Activated B cell treated with CpG ODN at 0.5 μM for 24 hours (primary cell): ENCODE measurements at regions not wholly inside any gene's neighbourhood (a gene's known extent, or its start where the extent isn't known, plus 50 kb on each side); places are given as distances from the start of the nearest gene placed in this dataset.

Source experiments
- ATAC-seq: fragments of 200-7000 bp; cut with Tn5 transposase; one replicate; pipeline ENCODE4 v1.10.0; 2021; ENCODE audit warnings: low read depth, mild to moderate bottlenecking, moderate library complexity
- CTCF ChIA-PET: fragments of 350-600 bp; sonication (Branson Sonifier 250); formaldehyde crosslinking; loops from one replicate; lab custom pipeline; 2021; ENCODE audit warnings: antibody characterized with exemption; lab: Charles Lee
- POLR2A ChIA-PET: fragments of 350-600 bp; sonication (Branson Sonifier 250); formaldehyde crosslinking; loops from one replicate; lab custom pipeline; 2021; ENCODE audit warnings: antibody characterized with exemption; lab: Charles Lee
- DNase-seq: peaks from one replicate; pipeline ENCODE4 v3.0.0; 2022
- H3K27ac Mint-ChIP-seq: one replicate; pipeline ENCODE4 v1.8.0; 2020; ENCODE audit warnings: mixed read lengths
- H3K27me3 Mint-ChIP-seq: one replicate; pipeline ENCODE4 v1.8.0; 2021; ENCODE audit warnings: mixed read lengths
- H3K36me3 Mint-ChIP-seq: one replicate; pipeline ENCODE4 v1.8.0; 2021; ENCODE audit warnings: low read depth, mixed read lengths
- H3K4me1 Mint-ChIP-seq: one replicate; pipeline ENCODE4 v1.8.0; 2021; ENCODE audit warnings: mixed read lengths
- H3K4me3 Mint-ChIP-seq: one replicate; pipeline ENCODE4 v1.8.0; 2020; ENCODE audit warnings: mild to moderate bottlenecking, mixed read lengths
- H3K9me3 Mint-ChIP-seq: one replicate; pipeline ENCODE4 v1.8.0; 2020; ENCODE audit warnings: mixed read lengths
- intact Hi-C: fragments of 100-400 bp; cut with micrococcal nuclease; formaldehyde crosslinking; loops from one replicate; pipeline ENCODE4 v1.15.1; 2024
- TF ChIP-seq, protein P1 (sequence below): fragments of 200-600 bp; IDR thresholded peaks from one replicate; pipeline ENCODE4 v1.8.0; 2022; ENCODE audit warnings: antibody characterized with exemption, mild to moderate bottlenecking

DNA sequence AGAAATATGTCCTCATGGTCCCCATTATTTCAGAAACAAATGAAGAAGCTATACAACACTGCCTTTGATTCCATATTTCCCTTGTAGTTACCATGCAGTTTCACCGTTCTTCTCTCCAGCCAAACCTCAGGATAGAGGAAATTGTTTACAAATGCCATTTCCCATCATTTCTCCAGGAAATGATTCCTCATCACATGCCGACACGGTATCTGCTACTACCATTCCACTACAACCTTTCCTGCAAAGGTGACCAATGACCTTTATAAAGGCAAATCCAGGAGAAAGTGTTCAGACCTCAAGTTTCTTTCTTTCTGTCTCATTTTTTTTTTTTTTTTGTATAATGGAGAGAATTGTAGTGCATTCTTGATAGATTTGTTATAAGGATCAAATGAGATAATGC is 460.8 kb upstream of the CDH20 start:
- ChIA-PET POLR2A (no interaction called here), CTCF (no interaction called here)
- no peak overlapping the region for H3K4me3 Mint-ChIP-seq
- no peaks in the 10 kb centered on the region for H3K36me3 Mint-ChIP-seq
- H3K27me3 Mint-ChIP-seq, result no peaks in the 10 kb centered on the region
- H3K4me1 Mint-ChIP-seq, result no peaks in the 10 kb centered on the region
- no peaks in the 10 kb centered on the region for H3K9me3 Mint-ChIP-seq
- no peak overlapping the region for H3K27ac Mint-ChIP-seq
- TF ChIP-seq, protein P1, sequence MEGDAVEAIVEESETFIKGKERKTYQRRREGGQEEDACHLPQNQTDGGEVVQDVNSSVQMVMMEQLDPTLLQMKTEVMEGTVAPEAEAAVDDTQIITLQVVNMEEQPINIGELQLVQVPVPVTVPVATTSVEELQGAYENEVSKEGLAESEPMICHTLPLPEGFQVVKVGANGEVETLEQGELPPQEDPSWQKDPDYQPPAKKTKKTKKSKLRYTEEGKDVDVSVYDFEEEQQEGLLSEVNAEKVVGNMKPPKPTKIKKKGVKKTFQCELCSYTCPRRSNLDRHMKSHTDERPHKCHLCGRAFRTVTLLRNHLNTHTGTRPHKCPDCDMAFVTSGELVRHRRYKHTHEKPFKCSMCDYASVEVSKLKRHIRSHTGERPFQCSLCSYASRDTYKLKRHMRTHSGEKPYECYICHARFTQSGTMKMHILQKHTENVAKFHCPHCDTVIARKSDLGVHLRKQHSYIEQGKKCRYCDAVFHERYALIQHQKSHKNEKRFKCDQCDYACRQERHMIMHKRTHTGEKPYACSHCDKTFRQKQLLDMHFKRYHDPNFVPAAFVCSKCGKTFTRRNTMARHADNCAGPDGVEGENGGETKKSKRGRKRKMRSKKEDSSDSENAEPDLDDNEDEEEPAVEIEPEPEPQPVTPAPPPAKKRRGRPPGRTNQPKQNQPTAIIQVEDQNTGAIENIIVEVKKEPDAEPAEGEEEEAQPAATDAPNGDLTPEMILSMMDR, result no peak
- ATAC-seq (no peak), DNase-seq (no peak)
- intact Hi-C loops, result no loop called here

GRCh38 chr18:60873708-60874107 is 459.5 kb upstream of the CDH20 start:
- ChIA-PET POLR2A (no interaction called here), CTCF (no interaction called here)
- TF ChIP-seq, protein P1, result no peak
- Mint-ChIP-seq H3K36me3 (no peaks in the 10 kb centered on the region), H3K4me3 (no peak overlapping the region), H3K27ac (no peak overlapping the region), H3K9me3 (no peaks in the 10 kb centered on the region), H3K4me1 (no peaks in the 10 kb centered on the region), H3K27me3 (no peaks in the 10 kb centered on the region)
- ATAC-seq, result no peak
- intact Hi-C loops, result no loop called here
- no peak for DNase-seq

DNA sequence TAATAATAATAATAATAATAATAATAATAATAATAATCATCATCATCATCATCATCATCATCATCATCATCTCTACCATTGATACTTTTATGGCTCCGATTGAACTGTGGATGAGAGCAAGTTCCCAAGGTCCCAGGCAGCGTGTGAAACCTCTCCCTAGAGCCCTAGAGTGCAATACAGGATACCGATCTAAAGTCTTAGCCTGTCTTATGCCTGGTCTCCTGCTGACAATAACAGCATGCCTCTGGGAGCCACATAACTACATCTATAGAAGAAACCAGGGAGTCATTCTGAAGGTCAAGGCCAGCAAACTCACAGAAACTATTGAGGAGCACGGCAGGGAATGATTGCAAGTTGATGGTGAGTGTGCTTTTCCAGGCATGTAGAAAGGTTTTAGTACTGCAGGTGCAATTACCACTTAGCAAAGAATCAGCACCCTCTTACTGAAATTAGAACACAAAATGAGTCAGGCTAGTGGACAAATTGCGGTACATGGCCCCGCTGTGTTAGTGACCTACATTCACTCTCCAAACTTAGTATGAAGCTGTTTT is 457.2 kb upstream of the CDH20 start:
- TF ChIP-seq, protein P1, result no peak

GRCh38 chr18:60880184-60880583 is 453.0 kb upstream of the CDH20 start:
- TF ChIP-seq, protein P1, result no peak
- H3K27me3 Mint-ChIP-seq, result no peaks in the 10 kb centered on the region
- CTCF ChIA-PET, result no interaction called here
- POLR2A ChIA-PET, result no interaction called here
- H3K9me3 Mint-ChIP-seq, result no peaks in the 10 kb centered on the region
- H3K4me1 Mint-ChIP-seq, result no peaks in the 10 kb centered on the region
- no peak overlapping the region for H3K27ac Mint-ChIP-seq
- DNase-seq (no peak), ATAC-seq (no peak)
- no peaks in the 10 kb centered on the region for H3K36me3 Mint-ChIP-seq
- intact Hi-C loops, result no loop called here
- no peak overlapping the region for H3K4me3 Mint-ChIP-seq

More for the DNA sequence above, 457.2 kb upstream of the CDH20 start:
- ATAC-seq (no peak), DNase-seq (no peak)
- intact Hi-C loops, result no loop called here
- Mint-ChIP-seq H3K4me3 (no peak overlapping the region), H3K4me1 (no peaks in the 10 kb centered on the region), H3K36me3 (no peaks in the 10 kb centered on the region), H3K27ac (no peak overlapping the region), H3K9me3 (no peaks in the 10 kb centered on the region), H3K27me3 (no peaks in the 10 kb centered on the region)
- ChIA-PET CTCF (no interaction called here), POLR2A (no interaction called here)

- ATAC-seq (no peak), DNase-seq (no peak)
- H3K36me3 Mint-ChIP-seq, result no peaks in the 10 kb centered on the region
- TF ChIP-seq, protein P1, result no peak
- ChIA-PET POLR2A (no interaction called here), CTCF (no interaction called here)
- no peak overlapping the region for H3K4me3 Mint-ChIP-seq
- no peak overlapping the region for H3K27ac Mint-ChIP-seq
- intact Hi-C loops, result no loop called here
- no peaks in the 10 kb centered on the region for H3K4me1 Mint-ChIP-seq
- H3K9me3 Mint-ChIP-seq, result no peaks in the 10 kb centered on the region
- no peaks in the 10 kb centered on the region for H3K27me3 Mint-ChIP-seq
These were observed 449.6 kb upstream of the CDH20 start for GRCh38 chr18:60883587-60883986.
